ENCODE measurements at regions not wholly inside any gene's neighbourhood (a gene's known extent, or its start where the extent isn't known, plus 50 kb on each side); places are given as distances from the start of the nearest gene placed in this dataset.

DNA sequence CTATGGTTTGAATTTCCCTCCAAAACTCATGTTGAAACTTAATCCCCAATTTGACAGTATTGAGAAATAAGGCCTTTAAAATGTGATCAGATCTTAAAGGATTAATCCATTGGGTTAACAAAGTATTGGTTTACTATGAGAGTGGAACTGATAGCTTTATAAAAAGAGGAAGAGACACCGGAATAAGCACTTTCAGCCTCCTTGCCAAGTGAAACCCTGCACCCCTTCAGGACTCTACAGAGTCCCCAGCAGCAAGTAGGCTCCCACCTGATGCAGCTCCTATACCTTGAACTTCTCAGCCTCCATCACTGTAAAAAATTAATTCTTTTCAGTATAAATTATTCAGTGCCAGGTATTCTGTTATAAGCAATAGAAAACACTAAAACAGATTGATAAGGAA, 348.3 kb downstream of the CGGBP1 start:
- Histone ChIP-seq H3K36me3 (replicated peaks; ENCODE audit: insufficient read depth, low read length) (no peaks in the 10 kb centered on the region), H4K20me1 (ENCODE audit: insufficient read depth, low read length) (no peaks in the 10 kb centered on the region), H3K4me3 (ENCODE audit: low read length) (no peak overlapping the region), H3K9me3 (replicated peaks; ENCODE audit: insufficient read depth, low read length) (no peaks in the 10 kb centered on the region), H3K9ac (ENCODE audit: low read length) (no peak overlapping the region), H3K4me1 (ENCODE audit: low read length) (no peaks in the 10 kb centered on the region), H3K79me2 (ENCODE audit: low read length) (no peaks in the 10 kb centered on the region), H3K9me2 (replicated peaks; ENCODE audit: insufficient read depth, low read length) (no peaks in the 10 kb centered on the region), H3K4me2 (ENCODE audit: low read depth, low read length) (no peak overlapping the region), H3K27ac (ENCODE audit: low read length) (no peak overlapping the region), H3K27me3 (replicated peaks; ENCODE audit: insufficient read depth, low read length) (no peaks in the 10 kb centered on the region), H2AFZ (ENCODE audit: low read length) (no peak overlapping the region), H3F3A (ENCODE audit: insufficient read depth, low read length) (no peaks in the 10 kb centered on the region)
- TF ChIP-seq, protein P1, sequence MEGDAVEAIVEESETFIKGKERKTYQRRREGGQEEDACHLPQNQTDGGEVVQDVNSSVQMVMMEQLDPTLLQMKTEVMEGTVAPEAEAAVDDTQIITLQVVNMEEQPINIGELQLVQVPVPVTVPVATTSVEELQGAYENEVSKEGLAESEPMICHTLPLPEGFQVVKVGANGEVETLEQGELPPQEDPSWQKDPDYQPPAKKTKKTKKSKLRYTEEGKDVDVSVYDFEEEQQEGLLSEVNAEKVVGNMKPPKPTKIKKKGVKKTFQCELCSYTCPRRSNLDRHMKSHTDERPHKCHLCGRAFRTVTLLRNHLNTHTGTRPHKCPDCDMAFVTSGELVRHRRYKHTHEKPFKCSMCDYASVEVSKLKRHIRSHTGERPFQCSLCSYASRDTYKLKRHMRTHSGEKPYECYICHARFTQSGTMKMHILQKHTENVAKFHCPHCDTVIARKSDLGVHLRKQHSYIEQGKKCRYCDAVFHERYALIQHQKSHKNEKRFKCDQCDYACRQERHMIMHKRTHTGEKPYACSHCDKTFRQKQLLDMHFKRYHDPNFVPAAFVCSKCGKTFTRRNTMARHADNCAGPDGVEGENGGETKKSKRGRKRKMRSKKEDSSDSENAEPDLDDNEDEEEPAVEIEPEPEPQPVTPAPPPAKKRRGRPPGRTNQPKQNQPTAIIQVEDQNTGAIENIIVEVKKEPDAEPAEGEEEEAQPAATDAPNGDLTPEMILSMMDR (IDR thresholded peaks at IDR 0.05; ENCODE audit: low read length), result no peak
- TF ChIP-seq EZH2phosphoT487 (IDR thresholded peaks at IDR 0.05; ENCODE audit: low read length), result no peak
- TF ChIP-seq EZH2 (optimal IDR thresholded peaks at IDR 0.05; ENCODE audit: low read depth, low read length), result no peak
- no peak for DNase-seq

DNA sequence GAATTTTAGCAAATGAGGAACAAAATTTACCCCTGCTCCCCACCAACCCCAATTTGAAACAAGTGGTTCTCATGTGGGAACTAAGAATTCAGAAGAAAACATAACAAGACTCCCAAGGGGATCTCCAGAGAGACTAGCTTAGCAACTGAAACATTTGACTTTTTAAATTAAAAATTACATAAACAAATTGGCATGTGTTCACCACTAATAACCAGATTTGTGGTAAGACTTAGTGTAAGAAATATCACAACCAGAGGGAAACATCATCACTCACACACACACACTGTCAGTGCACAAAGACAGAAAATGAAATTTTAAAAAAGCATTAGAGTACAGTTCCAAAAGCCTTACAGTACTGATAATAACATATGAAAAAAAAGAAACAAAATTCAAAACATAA, 348.8 kb downstream of the CGGBP1 start:
- Histone ChIP-seq H3K36me3 (replicated peaks; ENCODE audit: insufficient read depth, low read length) (no peaks in the 10 kb centered on the region), H3K9ac (ENCODE audit: low read length) (no peak overlapping the region), H3K4me3 (ENCODE audit: low read length) (no peak overlapping the region), H3K79me2 (ENCODE audit: low read length) (no peaks in the 10 kb centered on the region), H3K9me3 (replicated peaks; ENCODE audit: insufficient read depth, low read length) (no peaks in the 10 kb centered on the region), H4K20me1 (ENCODE audit: insufficient read depth, low read length) (no peaks in the 10 kb centered on the region), H3K4me1 (ENCODE audit: low read length) (no peaks in the 10 kb centered on the region), H3K27me3 (replicated peaks; ENCODE audit: insufficient read depth, low read length) (no peaks in the 10 kb centered on the region), H3F3A (ENCODE audit: insufficient read depth, low read length) (no peaks in the 10 kb centered on the region), H3K4me2 (ENCODE audit: low read depth, low read length) (no peak overlapping the region), H3K9me2 (replicated peaks; ENCODE audit: insufficient read depth, low read length) (no peaks in the 10 kb centered on the region), H3K27ac (ENCODE audit: low read length) (no peak overlapping the region), H2AFZ (ENCODE audit: low read length) (no peak overlapping the region)
- TF ChIP-seq EZH2 (optimal IDR thresholded peaks at IDR 0.05; ENCODE audit: low read depth, low read length) (no peak), EZH2phosphoT487 (IDR thresholded peaks at IDR 0.05; ENCODE audit: low read length) (no peak)
- TF ChIP-seq, protein P1 (IDR thresholded peaks at IDR 0.05; ENCODE audit: low read length), result no peak
- no peak for DNase-seq

DNA sequence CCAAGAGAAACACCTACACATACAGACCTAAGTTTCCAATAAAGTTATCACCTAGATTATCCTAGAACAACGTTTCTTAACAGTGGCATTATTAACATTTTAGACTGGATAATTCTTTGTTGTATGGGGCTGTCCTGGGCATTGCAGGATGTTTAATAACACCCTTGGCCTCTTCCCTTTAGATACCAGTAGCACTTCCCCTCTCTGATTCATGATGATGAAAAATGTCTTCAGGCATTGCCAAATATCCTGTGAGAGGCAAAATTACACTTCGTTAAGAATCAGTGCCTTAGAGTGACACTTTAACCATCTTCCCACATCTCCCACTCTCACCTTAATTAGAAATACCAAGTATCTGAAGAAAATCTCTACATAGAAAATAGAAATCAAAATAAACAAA, 352.6 kb downstream of the CGGBP1 start:
- H3K27me3 ChIP-seq (replicated peaks; ENCODE audit: insufficient read depth, low read length), result no peaks in the 10 kb centered on the region
- H3K9me2 ChIP-seq (replicated peaks; ENCODE audit: insufficient read depth, low read length), result no peaks in the 10 kb centered on the region
- H3F3A ChIP-seq (ENCODE audit: insufficient read depth, low read length), result no peaks in the 10 kb centered on the region
- H3K36me3 ChIP-seq (replicated peaks; ENCODE audit: insufficient read depth, low read length), result no peaks in the 10 kb centered on the region
- no peak overlapping the region for H3K9ac ChIP-seq (ENCODE audit: low read length)
- no peaks in the 10 kb centered on the region for H3K4me1 ChIP-seq (ENCODE audit: low read length)
- no peaks in the 10 kb centered on the region for H4K20me1 ChIP-seq (ENCODE audit: insufficient read depth, low read length)
- no peak overlapping the region for H3K4me3 ChIP-seq (ENCODE audit: low read length)
- no peak overlapping the region for H3K4me2 ChIP-seq (ENCODE audit: low read depth, low read length)
- no peak for DNase-seq
- H2AFZ ChIP-seq (ENCODE audit: low read length), result no peak overlapping the region
- H3K79me2 ChIP-seq (ENCODE audit: low read length), result no peaks in the 10 kb centered on the region
- no peaks in the 10 kb centered on the region for H3K9me3 ChIP-seq (replicated peaks; ENCODE audit: insufficient read depth, low read length)
- TF ChIP-seq, protein P1 (IDR thresholded peaks at IDR 0.05; ENCODE audit: low read length), result no peak
- TF ChIP-seq EZH2 (optimal IDR thresholded peaks at IDR 0.05; ENCODE audit: low read depth, low read length) (no peak), EZH2phosphoT487 (IDR thresholded peaks at IDR 0.05; ENCODE audit: low read length) (no peak)
- H3K27ac ChIP-seq (ENCODE audit: low read length), result no peak overlapping the region
